Adrenal gland (tissue), 5 donors: ENCODE measurements at regions not wholly inside any gene's neighbourhood (a gene's known extent, or its start where the extent isn't known, plus 50 kb on each side); places are given as distances from the start of the nearest gene placed in this dataset.

Experiments
- POLR2A ChIP-seq, 2 donors: fragments of 450-650 bp; IDR thresholded peaks; one replicate each; pipeline ENCODE4 v1.6.1; 2017; ENCODE audit warnings: antibody characterized with exemption in 2 of 2, mild to moderate bottlenecking in 2 of 2, moderate library complexity in 1 of 2
- TF ChIP-seq, protein P1 (sequence below), 6 experiments: fragments of 450-650 bp in 4 of 6; fragments of 200-600 bp in 2 of 6; sonication (generic) in 1 of 6; IDR thresholded peaks; 1 replicate in 5 of 6; 2 replicates in 1 of 6; pipeline versions ENCODE4 v1.5.1 to v1.8.0; 2016 to 2021; ENCODE audit warnings: antibody characterized with exemption in 6 of 6, mild to moderate bottlenecking in 2 of 6, moderate library complexity in 1 of 6
- donor health status: DM: no; HTN: no; CAD: no.

DNA sequence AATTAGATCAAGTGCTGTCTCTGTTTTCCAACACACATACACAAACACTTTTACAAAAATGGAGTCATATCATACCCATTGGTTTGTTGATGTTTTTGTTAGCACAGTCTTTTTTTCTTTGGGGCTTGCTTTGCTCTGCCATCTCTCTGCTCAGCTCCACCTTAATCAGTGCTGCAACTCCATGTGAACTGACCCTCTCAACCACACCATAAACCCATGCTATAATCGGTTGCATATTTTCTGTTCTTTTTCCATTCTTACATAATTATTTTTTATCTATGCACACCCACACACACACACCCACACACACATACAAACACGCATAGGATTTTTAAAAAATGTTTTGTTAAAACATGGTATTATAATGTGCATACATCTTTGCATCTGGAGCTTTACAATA is 91.0 kb upstream of the CDH13 start:
- TF ChIP-seq, protein P1, sequence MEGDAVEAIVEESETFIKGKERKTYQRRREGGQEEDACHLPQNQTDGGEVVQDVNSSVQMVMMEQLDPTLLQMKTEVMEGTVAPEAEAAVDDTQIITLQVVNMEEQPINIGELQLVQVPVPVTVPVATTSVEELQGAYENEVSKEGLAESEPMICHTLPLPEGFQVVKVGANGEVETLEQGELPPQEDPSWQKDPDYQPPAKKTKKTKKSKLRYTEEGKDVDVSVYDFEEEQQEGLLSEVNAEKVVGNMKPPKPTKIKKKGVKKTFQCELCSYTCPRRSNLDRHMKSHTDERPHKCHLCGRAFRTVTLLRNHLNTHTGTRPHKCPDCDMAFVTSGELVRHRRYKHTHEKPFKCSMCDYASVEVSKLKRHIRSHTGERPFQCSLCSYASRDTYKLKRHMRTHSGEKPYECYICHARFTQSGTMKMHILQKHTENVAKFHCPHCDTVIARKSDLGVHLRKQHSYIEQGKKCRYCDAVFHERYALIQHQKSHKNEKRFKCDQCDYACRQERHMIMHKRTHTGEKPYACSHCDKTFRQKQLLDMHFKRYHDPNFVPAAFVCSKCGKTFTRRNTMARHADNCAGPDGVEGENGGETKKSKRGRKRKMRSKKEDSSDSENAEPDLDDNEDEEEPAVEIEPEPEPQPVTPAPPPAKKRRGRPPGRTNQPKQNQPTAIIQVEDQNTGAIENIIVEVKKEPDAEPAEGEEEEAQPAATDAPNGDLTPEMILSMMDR (IDR thresholded peaks at IDR 0.05) = no peak
- TF ChIP-seq POLR2A (IDR thresholded peaks at IDR 0.05) = no peak
